Neural progenitor cell (in vitro differentiated cells): ENCODE measurements at regions not wholly inside any gene's neighbourhood (a gene's known extent, or its start where the extent isn't known, plus 50 kb on each side); places are given as distances from the start of the nearest gene placed in this dataset.

Source experiments
- CTCF ChIP-seq: fragments of 200-600 bp; sonication (generic); IDR thresholded peaks from 2 replicates; pipeline ENCODE4 v1.5.1; 2017; ENCODE audit warnings: antibody characterized with exemption, mild to moderate bottlenecking
- EZH2 ChIP-seq: fragments of 200-600 bp; sonication (generic); IDR thresholded peaks from 2 replicates; pipeline ENCODE4 v1.6.1; 2017; ENCODE audit warnings: antibody characterized with exemption, mild to moderate bottlenecking, moderate library complexity

DNA sequence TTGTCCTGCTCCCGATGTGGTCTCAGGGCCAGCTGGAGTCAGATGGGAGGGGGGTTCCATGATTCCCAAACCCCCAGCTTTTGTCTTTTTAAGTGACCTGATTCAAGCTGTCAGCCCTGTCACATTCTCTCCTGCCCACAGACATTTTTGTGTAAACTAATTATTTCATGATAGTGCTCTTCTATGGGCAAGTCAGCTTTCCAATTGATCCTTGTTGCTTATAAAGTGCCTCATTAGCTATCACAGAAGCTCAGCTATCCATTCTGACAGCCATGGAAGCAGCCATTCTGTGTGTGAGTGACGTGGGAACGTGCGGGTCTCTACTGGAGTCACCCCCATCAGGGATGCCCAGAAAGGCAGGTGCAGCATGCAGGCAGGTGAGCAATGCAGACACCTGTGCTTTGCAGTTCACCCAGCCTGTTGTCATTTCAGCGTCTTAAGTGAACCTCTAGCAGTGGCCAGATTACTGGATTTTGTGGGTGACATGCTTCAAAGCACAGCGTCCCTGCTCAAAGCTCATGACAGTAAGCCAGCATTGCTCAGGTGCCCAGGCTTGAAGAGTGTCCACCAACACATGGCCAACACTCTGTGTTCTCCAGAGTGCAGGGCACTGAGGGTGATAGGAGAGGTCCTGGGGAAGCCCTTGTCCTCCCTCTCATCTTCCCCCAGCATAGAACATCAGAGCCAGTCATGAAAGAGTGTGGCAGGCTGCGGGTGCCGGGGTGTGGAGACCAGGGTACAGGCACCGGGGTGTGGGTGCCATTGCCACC, 162.1 kb upstream of the SH3BP4 start:
- TF ChIP-seq CTCF: no peak
- no peak for TF ChIP-seq EZH2
